GM21717 (cell line): ENCODE measurements at regions not wholly inside any gene's neighbourhood (a gene's known extent, or its start where the extent isn't known, plus 50 kb on each side); places are given as distances from the start of the nearest gene placed in this dataset.
"Not testable (repeated sequence)": the region's sequence is repeated elsewhere in the genome, so short reads cannot be mapped to it uniquely, and the experiment has no call there.

Experiments used
- ATAC-seq: cut with Tn5 transposase; IDR thresholded peaks from one replicate; pipeline ENCODE4 v1.9.1; 2021; ENCODE audit warnings: mild to moderate bottlenecking, moderate library complexity; ENCODE audit not compliant: unreplicated experiment

DNA sequence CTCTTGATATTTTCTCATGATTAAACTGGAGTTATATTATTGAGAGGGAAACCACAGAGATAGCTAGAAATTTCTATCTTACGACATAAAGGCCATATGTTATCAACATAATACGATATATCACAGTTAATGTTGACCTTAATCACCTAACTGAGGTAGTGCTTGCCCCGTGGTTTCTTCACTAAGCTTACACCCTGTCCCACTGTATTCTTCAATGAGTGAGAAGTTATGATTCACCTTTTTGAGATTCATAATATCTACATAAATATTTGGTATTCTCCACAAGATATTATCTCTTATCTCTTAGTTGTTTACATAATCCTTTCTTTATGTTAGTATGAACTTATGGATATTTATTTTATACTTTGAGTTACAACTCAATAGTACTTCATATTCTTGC lies 1714.1 kb downstream of the BRINP3 start:
- no peak for ATAC-seq

DNA sequence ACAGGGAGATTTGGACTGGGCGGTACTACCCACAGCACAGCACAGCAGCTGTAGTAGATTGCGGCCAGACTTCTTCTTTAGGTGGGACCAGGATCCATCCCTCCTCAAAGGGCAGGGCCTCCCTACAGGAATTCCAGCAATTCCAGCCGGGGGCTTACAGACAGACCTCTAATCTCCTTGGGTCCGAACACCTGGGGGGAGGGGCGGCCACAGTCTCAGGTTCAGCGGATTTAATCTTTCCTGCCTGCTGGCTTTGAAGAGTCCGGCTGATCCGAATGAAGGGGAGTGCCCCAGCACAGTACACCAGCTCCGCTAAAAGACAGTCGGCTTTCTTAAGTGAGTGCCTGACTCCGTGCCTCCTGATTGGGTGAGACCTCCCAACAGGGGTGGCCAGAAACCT lies 1708.5 kb downstream of the BRINP3 start:
- no peak for ATAC-seq

DNA sequence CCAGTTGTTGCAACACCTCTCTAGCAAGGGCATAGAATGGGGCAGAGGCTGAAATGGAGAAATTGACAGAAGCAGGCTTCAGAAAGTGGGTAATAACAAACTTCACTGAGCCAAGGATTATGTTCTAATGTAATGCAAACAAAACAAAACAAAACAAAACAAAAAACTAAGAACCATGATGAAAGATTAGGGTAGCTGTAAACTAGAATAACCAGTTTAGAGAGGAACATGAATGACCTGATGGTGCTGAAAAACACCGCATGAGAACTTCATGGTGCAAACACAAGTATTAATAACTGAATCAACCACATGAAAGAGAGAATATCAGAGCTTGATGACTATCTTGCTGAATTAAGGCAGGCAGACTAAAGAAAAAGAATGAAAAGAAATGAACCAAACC lies 1707.7 kb downstream of the BRINP3 start:
- no peak for ATAC-seq

DNA sequence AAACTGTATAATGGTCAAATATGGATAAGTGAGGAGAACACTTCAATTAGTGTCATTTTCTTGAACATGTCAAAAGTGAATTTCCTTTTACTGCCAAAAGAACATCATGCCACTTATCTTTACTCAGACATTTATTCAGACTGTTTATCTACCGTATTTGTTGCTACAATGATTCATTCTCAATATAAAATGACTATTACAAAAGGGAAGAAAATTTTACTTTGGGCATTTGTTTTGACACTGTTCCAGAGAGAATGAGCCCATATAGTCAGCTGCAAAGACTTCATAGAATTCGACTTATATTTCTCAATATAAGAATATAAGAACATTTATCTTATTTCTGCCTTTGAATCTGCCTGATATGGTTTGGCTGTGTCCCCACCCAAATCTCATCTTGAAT lies 1699.1 kb downstream of the BRINP3 start:
- no peak for ATAC-seq

DNA sequence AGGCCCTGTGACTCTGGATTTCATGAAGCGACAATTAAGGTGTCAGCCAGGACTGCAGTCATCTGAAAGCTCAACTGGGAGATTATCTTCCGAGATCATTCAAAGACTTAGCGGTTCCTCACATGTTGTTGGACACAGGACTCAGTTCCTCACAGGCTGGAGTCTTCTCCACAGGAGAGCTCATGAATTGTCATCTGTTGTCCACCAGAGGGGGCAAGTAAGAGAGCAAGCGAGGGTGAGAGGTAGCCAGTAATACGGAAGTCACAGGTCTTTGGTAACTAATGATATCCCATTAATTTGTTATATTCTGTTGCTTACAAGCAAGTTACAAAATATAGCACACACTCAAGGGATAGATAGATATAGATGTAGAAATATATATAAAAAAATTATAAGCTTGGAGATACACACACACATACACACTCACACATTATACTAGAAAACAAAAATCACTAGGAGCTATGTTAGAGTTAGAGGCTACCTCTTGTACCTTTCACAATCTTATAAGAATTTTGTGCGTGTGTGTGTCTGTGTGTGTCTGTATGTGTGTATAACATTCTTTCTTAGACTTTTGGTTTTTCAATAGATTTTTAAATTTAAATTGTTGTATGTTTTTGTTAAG lies 1695.3 kb downstream of the BRINP3 start:
- peak; percentile 100 for ATAC-seq

DNA sequence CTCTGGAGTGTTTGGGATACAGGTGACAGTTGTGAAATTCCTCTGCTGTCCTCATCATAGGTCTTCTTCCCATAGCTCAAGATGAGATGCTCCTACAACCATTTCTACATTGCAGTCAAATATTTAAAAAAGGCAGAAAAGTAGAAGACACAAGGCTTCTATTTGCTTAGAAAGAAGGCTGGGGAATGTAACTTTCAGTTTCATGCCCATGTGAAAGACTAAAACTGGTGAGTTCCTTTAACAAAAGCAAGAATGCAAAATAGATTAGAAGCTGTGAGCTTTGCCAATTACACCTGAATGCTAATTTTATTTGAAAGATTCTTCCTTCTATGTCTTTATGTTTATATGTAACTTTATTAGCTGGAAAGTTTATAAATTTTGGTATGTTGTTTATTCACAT lies 1682.7 kb downstream of the BRINP3 start:
- ATAC-seq, result no peak

DNA sequence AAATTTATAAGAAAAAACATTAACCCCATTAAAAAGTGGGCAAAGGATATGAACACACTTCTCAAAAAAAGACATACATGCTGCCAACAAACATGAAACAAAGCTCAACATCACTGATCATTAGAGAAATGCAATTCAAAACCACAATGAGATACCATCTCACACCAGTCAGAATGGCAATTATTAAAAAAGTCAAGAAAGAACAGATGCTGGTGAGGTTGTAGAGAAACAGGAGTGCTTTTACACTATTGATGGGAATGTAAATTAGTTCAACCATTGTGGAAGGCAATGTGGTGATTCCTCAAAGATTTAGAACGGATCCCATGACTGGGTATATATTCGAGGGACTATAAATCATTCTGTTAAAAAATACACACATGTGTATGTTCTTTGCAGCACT lies 1665.5 kb downstream of the BRINP3 start:
- not testable (repeated sequence) for ATAC-seq

DNA sequence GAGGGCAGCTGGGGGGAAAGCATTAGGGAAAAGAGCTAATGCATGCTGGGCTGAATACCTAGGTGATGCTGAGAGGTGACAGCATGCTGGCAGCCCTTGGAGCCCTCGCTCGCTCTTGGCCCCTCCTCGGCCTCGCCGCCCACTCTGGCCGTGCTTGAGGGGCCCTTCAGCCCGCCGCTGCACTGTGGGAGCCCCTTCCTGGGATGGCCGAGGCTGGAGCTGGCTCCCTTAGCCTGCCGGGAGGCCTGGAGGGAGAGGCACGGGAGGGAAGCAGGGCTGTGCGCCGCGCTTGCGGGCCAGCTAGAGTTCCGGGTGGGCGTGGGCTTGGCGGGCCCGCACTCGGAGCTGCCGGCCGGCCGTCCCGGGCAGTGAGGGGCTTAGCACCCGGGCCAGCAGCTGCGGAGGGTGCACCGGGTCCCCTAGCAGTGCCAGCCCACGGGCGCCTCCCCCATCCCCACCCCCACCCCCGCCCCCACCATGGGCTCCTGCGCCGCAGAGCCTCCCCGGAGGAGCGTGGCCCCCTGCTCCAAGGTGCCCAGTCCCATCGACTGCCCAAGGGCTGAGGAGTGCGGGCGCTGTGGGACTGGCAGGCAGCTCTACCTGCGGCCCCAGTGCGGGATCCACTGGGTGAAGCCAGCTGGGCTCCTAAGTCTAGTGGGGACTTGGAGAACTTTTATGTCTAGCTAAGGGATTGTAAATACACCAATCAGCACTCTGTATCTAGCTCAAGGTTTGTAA lies 1664.7 kb downstream of the BRINP3 start:
- not testable (repeated sequence) for ATAC-seq

DNA sequence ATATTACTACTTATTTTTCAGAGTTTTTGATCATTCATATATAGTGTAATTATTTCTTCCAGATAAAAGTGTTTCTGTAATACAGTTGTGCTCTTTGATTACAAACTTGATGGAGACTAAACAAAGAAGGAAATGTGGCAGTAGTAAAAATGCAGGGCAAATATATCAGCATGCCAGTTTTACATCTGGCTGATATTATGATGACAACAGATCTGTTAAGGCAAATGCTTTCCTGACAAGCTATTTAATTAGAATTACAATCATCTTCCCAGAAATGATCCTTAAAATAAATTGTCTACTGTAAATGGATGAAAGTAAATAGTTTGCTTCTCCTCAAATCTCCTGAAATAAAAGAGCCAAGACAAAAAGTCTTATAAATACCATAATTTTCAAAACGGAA lies 1659.8 kb downstream of the BRINP3 start:
- no peak for ATAC-seq

DNA sequence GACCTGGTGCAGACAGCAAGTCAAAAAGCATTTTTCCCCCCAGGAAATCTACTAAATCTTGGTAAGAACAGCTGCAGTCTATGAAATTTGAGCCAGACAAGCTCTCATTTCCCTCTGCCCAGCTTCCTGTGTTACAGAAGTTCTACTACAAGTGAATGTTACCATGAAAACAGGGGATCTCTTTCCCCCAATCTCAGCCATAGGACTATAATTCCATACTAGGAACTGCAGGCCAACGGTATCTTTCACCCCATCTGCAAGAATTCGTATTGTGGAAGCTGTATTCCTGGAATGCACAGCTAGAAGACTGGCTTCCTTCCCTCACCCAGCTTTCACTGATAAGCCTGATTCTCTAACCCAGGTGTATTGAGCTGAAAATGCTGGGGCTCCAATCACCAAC lies 1655.4 kb downstream of the BRINP3 start:
- no peak for ATAC-seq

DNA sequence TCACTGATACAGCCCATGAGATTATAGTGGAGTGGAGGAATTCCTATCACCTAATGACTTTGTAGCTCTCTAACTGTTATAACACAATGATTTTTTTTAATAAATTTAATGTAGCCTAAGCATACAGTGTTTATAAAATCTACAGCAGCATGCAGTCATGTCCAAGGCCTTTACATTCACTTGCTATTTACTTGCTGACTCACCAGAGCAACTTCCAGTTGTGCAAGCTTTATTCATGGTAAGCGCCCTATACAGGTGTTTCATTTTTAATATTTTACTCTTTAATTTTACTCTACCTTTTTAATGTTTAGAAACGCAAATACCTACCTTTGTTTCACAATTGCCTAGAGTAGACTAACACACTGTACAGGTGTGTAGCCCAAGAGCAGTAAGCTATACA lies 1652.2 kb downstream of the BRINP3 start:
- ATAC-seq, result no peak

DNA sequence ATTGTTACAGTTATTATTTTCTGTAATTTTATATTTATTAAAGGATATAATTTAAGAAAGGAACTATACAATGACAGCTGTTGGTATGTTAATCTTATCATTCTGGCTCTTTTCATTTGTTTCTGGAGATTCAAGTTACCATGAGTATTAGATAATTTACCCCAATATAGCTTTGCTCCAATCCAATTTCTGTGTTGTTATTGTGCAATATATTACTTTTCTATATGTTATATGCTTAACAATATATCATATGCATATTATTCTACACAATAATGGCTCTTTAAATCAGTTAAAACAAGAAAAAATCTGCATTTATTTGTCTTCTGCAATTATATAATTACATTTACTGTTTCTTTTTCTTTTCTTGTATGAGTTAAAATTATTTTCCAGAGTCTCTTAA lies 1650.9 kb downstream of the BRINP3 start:
- no peak for ATAC-seq

DNA sequence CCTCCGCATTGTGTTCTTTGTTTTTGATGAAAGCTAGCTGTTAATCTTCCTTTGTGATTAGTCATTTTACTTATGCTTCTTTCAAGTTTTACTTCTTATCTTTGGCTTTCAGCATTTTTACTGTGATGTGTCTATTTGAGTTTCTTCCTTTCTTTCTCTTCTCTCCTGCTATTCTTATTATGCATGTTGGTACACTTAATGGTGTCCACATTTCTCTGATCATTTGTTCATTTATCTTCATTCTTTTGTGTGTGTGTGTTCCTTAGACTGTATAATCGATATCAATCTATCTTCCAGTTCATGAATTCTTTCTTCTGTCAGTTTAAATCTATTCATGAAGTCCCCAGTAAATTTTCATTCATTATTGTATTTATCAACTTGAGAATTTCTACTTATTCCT lies 1650.3 kb downstream of the BRINP3 start:
- no peak for ATAC-seq

DNA sequence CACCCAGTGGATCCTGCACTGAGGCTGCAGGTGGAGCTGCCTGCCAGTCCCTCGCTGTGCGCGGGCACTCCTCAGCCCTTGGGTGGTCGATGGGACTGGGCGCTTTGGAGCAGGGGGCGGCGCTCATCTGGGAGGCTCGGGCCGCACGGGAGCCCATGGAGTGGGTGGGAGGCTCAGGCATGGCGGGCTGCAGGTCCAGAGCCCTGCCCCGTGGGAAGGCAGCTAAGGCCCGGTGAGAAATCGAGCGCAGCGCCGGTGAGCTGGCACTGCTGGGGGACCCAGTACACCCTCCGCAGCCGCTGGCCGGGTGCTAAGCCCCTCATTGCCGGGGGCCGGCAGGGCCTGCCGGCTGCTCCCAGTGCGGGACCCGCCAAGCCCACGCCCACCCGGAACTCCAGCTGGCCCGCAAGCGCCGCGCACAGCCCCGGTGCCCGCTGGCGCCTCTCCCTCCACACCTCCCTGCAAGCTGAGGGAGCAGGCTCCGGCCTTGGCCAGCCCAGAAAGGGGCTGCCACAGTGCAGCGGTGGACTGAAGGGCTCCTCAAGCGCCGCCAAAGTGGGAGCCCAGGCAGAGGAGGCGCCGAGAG lies 1636.5 kb downstream of the BRINP3 start:
- not testable (repeated sequence) for ATAC-seq

DNA sequence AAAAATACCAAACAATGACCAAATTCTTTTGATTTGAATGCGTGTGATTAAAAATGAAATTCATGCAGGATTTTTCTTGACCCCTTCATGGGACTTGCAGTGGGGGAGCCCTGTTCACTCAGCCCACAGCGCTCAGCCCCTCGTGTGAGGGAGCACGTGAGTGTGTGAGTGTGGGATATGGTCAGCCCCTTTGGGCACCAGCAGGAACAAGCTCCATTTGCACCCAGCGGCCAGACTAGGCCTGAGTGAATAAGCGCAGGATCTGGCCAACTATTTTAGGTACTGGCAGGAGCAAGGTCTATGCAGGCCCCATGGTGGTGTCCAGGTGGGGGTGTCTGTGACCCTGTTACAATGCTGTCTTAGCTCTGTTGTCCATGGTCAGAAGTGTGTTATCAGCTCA lies 1631.2 kb downstream of the BRINP3 start:
- ATAC-seq, result no peak

DNA sequence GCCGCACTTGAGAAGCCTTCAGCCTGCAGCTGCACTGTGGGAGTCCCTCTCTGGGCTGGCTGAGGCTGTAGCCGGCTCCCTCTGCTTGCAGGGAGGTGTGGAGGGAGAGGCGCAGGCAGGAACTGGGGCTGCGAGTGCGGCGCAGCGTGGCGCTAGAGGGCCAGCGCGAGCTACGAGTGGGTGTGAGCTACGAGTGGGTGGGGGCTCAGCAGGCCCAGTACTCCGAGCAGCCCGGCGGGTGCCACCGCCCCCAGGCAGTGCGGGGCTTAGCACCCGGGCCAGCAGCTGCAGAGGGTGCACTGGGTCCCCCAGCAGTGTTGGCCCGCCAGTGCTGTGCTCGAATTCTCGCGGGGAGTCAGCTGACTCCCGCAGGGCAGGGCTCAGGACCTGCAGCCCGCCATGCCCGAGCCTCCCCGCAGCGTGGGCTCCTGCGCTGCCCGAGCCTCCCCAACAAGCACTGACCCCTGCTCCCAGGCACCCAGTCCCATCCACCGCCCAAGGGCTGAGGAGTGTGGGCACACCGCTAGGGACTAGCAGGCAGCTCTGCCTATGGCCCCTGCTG lies 1620.1 kb downstream of the BRINP3 start:
- ATAC-seq, result no peak

DNA sequence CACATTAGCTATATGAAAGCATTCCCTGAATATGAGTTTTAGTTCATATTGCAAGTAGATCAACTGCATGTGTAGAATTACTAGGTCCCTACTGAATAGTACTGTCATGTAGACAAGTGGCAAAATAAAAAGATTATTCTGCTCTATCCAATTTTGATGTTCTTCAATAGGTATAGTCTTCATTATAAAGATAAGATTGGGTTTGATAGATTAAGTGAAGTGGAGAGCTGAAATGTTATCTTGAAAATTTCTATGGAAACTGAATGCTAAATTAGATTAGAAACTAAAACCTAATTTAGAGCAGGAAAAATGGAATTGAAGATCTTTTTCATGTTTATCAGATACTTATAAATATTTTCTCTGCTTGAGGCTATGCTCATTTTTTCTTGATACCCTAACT lies 1610.0 kb downstream of the BRINP3 start:
- no peak for ATAC-seq

DNA sequence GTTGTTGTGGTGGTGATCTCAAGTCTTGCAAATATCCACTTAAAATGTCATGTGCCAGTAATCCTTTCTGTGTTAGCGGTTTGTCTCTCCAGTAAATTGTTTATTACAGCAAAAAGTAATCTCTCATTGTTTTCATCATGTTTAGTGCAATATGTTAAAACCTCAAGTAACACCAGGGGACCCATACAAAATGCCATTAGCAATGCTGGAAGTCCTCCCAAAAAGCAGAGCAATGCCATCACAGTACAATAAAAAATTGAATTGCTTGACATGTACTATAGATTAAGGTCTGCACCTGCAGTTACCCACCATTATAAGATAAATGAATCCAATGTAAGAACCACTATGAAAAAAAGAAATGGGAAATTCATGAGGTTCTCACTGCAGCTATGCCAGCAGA lies 1606.5 kb downstream of the BRINP3 start:
- ATAC-seq, result no peak

DNA sequence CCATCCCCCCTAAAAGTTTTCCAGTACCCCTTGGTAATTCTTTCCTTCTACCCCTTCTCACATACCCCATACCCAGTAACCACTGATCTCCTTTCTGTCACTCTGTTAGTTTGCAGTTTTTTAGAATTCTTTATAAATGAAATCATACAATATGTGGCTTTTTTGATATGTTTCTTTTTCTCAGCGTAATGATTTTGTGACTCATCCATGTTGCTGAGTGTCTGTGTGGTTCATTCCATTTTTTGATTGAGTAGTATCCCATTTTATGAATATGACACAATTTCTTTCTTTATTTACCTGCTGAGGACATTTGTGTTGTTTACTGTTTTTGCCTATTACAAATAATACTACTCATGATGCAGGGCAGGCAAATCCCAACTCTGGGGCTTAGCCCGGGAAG lies 1605.3 kb downstream of the BRINP3 start:
- no peak for ATAC-seq

DNA sequence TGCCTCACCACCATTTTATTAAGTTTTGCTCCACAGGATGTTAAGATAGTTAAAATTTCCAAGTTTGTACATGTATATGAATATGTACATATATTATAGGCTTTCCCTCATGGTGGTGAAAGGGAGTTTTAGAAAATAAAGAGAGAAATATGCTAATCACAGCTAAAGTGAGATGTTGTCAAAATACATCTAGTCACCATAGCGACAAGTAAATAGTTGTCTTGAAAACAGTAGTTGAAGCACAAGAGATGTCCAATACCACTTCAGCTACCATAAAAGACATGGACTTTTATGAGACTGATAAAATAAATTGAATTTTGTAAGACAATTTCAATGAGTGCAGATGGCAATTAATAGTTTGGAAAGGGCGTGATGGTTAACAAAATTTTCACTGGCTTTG lies 1600.0 kb downstream of the BRINP3 start:
- ATAC-seq, result no peak

DNA sequence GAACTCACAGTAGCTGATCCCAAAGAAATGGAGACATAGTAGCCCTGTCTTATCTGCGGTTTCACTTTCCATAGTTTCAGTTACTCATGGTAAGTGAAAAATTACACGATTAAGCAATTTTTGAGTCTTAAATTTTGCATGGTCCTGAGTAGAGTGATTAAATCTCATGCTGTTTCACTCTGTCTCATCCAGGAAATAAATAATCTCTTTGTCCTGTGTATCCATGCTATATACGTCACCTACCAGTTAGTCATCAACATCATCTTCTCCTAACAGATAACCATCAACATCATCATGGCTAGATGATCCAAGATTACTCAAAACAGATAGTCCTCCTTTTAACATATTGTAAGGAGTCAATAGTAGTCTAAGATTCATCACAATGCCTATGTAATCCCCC lies 1589.3 kb downstream of the BRINP3 start:
- no peak for ATAC-seq

DNA sequence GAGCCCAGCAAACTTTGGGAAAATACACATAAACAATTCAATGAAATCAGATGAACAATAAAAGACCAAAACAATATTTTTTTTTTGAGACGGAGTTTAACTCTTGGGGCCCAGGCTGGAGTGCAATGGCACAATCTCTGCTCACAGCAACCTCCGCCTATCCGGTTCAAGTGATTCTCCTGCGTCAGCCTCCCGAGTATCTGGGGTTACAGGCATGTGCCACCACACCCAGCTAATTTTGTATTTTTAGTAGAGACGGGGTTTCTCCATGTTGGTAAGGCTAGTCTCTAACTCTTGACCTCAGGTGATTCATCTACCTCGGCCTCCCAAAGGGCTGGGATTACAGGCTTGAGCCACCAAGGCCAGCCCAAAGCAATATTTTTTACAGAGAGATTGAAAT lies 1588.5 kb downstream of the BRINP3 start:
- ATAC-seq, result no peak
